Adrenal gland (tissue), 5 donors: ENCODE measurements at regions not wholly inside any gene's neighbourhood (a gene's known extent, or its start where the extent isn't known, plus 50 kb on each side); places are given as distances from the start of the nearest gene placed in this dataset.
"Not testable (repeated sequence)": the region's sequence is repeated elsewhere in the genome, so short reads cannot be mapped to it uniquely, and the experiment has no call there.

ENCODE experiments used
- CTCF ChIP-seq, 6 experiments: fragments of 450-650 bp in 4 of 6; fragments of 200-600 bp in 2 of 6; sonication (generic) in 1 of 6; IDR thresholded peaks; 1 replicate in 5 of 6; 2 replicates in 1 of 6; pipeline versions ENCODE4 v1.5.1 to v1.8.0; 2016 to 2021; ENCODE audit warnings: antibody characterized with exemption in 6 of 6, mild to moderate bottlenecking in 2 of 6, moderate library complexity in 1 of 6
- POLR2A ChIP-seq, 2 donors: fragments of 450-650 bp; IDR thresholded peaks; one replicate each; pipeline ENCODE4 v1.6.1; 2017; ENCODE audit warnings: antibody characterized with exemption in 2 of 2, mild to moderate bottlenecking in 2 of 2, moderate library complexity in 1 of 2
- donor health status: DM: no; HTN: no; CAD: no.

- not testable (repeated sequence) for TF ChIP-seq POLR2A, CTCF (IDR thresholded peaks at IDR 0.05)
These were observed 147.6 kb downstream of the RBMX2 start for GRCh38 chrX:130549382-130549781.
